Activated T-cell treated with anti-CD3 and anti-CD28 coated beads, Interleukin-2, amount 50 U/mL, for 24 hours (primary cell): ENCODE measurements at regions not wholly inside any gene's neighbourhood (a gene's known extent, or its start where the extent isn't known, plus 50 kb on each side); places are given as distances from the start of the nearest gene placed in this dataset.
"Not testable (repeated sequence)": the region's sequence is repeated elsewhere in the genome, so short reads cannot be mapped to it uniquely, and the experiment has no call there.

Source experiments
- DNase-seq: peaks from one replicate; pipeline ENCODE4 v3.0.0-alpha.2; 2020
- H3K27ac Mint-ChIP-seq: 2 replicates; pipeline ENCODE4 v1.8.0; 2020; ENCODE audit warnings: mild to moderate bottlenecking, mixed read lengths
- H3K27me3 Mint-ChIP-seq: 2 replicates; pipeline ENCODE4 v1.8.0; 2020; ENCODE audit warnings: mixed read lengths
- H3K36me3 Mint-ChIP-seq: 2 replicates; pipeline ENCODE4 v1.8.0; 2020; ENCODE audit warnings: low read depth, mixed read lengths
- H3K4me1 Mint-ChIP-seq: 2 replicates; pipeline ENCODE4 v1.8.0; 2020; ENCODE audit warnings: low read depth, mixed read lengths
- H3K4me3 Mint-ChIP-seq: 2 replicates; pipeline ENCODE4 v1.8.0; 2020; ENCODE audit warnings: mild to moderate bottlenecking, moderate library complexity, mixed read lengths
- H3K9me3 Mint-ChIP-seq: 2 replicates; pipeline ENCODE4 v1.8.0; 2020; ENCODE audit warnings: mixed read lengths

- Mint-ChIP-seq H3K27ac (no peak overlapping the region), H3K27me3 (no peaks in the 10 kb centered on the region), H3K4me1 (peaks cover 13% of the 10 kb centered on the region), H3K9me3 (peaks cover 4% of the 10 kb centered on the region), H3K36me3 (no peaks in the 10 kb centered on the region), H3K4me3 (no peak overlapping the region)
- DNase-seq, result no peak
These were observed 368.0 kb downstream of the C12orf50 start for GRCh38 chr12:87660987-87661774.

GRCh38 chr12:87660291-87660690 is 368.9 kb downstream of the C12orf50 start:
- Mint-ChIP-seq H3K27ac (no peak overlapping the region), H3K36me3 (no peaks in the 10 kb centered on the region), H3K27me3 (no peaks in the 10 kb centered on the region), H3K4me1 (peaks cover 13% of the 10 kb centered on the region), H3K9me3 (peaks cover 4% of the 10 kb centered on the region), H3K4me3 (no peak overlapping the region)
- DNase-seq, result no peak

- Mint-ChIP-seq H3K27ac (no peak overlapping the region), H3K9me3 (peaks cover 4% of the 10 kb centered on the region), H3K27me3 (no peaks in the 10 kb centered on the region), H3K36me3 (no peaks in the 10 kb centered on the region), H3K4me1 (peaks cover under 1% of the 10 kb centered on the region), H3K4me3 (no peak overlapping the region)
- DNase-seq, result no peak
These were observed 372.9 kb downstream of the C12orf50 start for GRCh38 chr12:87656311-87656710.

GRCh38 chr12:87651670-87652425 is 377.4 kb downstream of the C12orf50 start:
- Mint-ChIP-seq H3K4me3 (no peak overlapping the region), H3K27me3 (no peaks in the 10 kb centered on the region), H3K27ac (no peak overlapping the region), H3K9me3 (no peaks in the 10 kb centered on the region), H3K4me1 (no peaks in the 10 kb centered on the region), H3K36me3 (no peaks in the 10 kb centered on the region)
- no peak for DNase-seq

- no peak overlapping the region for H3K27ac Mint-ChIP-seq
- H3K9me3 Mint-ChIP-seq, result no peaks in the 10 kb centered on the region
- no peak for DNase-seq
- no peaks in the 10 kb centered on the region for H3K27me3 Mint-ChIP-seq
- no peaks in the 10 kb centered on the region for H3K36me3 Mint-ChIP-seq
- H3K4me3 Mint-ChIP-seq, result no peak overlapping the region
- no peaks in the 10 kb centered on the region for H3K4me1 Mint-ChIP-seq
These were observed 387.0 kb downstream of the C12orf50 start for GRCh38 chr12:87642245-87642644.

GRCh38 chr12:87618199-87618598 is 411.0 kb downstream of the C12orf50 start:
- Mint-ChIP-seq H3K4me1 (no peaks in the 10 kb centered on the region), H3K36me3 (no peaks in the 10 kb centered on the region), H3K9me3 (peaks cover 4% of the 10 kb centered on the region), H3K27ac (no peak overlapping the region), H3K27me3 (no peaks in the 10 kb centered on the region), H3K4me3 (no peak overlapping the region)
- no peak for DNase-seq

- Mint-ChIP-seq H3K27ac (no peak overlapping the region), H3K4me1 (no peaks in the 10 kb centered on the region), H3K27me3 (no peaks in the 10 kb centered on the region), H3K4me3 (no peak overlapping the region), H3K9me3 (peaks cover 2% of the 10 kb centered on the region), H3K36me3 (no peaks in the 10 kb centered on the region)
- no peak for DNase-seq
These were observed 416.2 kb downstream of the C12orf50 start for GRCh38 chr12:87612996-87613395.

GRCh38 chr12:87608321-87608720 is 420.9 kb downstream of the C12orf50 start:
- no peaks in the 10 kb centered on the region for H3K4me1 Mint-ChIP-seq
- no peak overlapping the region for H3K27ac Mint-ChIP-seq
- H3K36me3 Mint-ChIP-seq, result no peaks in the 10 kb centered on the region
- DNase-seq, result no peak
- H3K4me3 Mint-ChIP-seq, result no peak overlapping the region
- no peaks in the 10 kb centered on the region for H3K9me3 Mint-ChIP-seq
- no peaks in the 10 kb centered on the region for H3K27me3 Mint-ChIP-seq

GRCh38 chr12:87603727-87604126 is 425.5 kb downstream of the C12orf50 start:
- H3K27me3 Mint-ChIP-seq, result no peaks in the 10 kb centered on the region
- H3K4me1 Mint-ChIP-seq, result no peaks in the 10 kb centered on the region
- H3K4me3 Mint-ChIP-seq, result no peak overlapping the region
- DNase-seq, result no peak
- peaks cover 3% of the 10 kb centered on the region for H3K9me3 Mint-ChIP-seq
- H3K36me3 Mint-ChIP-seq, result no peaks in the 10 kb centered on the region
- H3K27ac Mint-ChIP-seq, result no peak overlapping the region

GRCh38 chr12:87599459-87599858 is 429.7 kb downstream of the C12orf50 start:
- no peak for DNase-seq
- Mint-ChIP-seq H3K27me3 (no peaks in the 10 kb centered on the region), H3K36me3 (no peaks in the 10 kb centered on the region), H3K4me3 (no peak overlapping the region), H3K9me3 (peaks cover 6% of the 10 kb centered on the region), H3K4me1 (no peaks in the 10 kb centered on the region), H3K27ac (no peak overlapping the region)

- Mint-ChIP-seq H3K9me3 (peaks cover 5% of the 10 kb centered on the region), H3K36me3 (no peaks in the 10 kb centered on the region), H3K4me3 (no peak overlapping the region), H3K27ac (no peak overlapping the region), H3K27me3 (no peaks in the 10 kb centered on the region), H3K4me1 (no peaks in the 10 kb centered on the region)
- no peak for DNase-seq
These were observed 432.1 kb downstream of the C12orf50 start for GRCh38 chr12:87597114-87597513.

GRCh38 chr12:87596636-87597035 is 432.6 kb downstream of the C12orf50 start:
- Mint-ChIP-seq H3K4me3 (no peak overlapping the region), H3K9me3 (peaks cover 5% of the 10 kb centered on the region), H3K4me1 (no peaks in the 10 kb centered on the region), H3K27ac (no peak overlapping the region), H3K36me3 (no peaks in the 10 kb centered on the region), H3K27me3 (no peaks in the 10 kb centered on the region)
- DNase-seq, result no peak

- Mint-ChIP-seq H3K27me3 (no peaks in the 10 kb centered on the region), H3K36me3 (no peaks in the 10 kb centered on the region), H3K27ac (no peak overlapping the region), H3K9me3 (peaks cover 5% of the 10 kb centered on the region), H3K4me1 (no peaks in the 10 kb centered on the region), H3K4me3 (no peak overlapping the region)
- no peak for DNase-seq
These were observed 433.1 kb downstream of the C12orf50 start for GRCh38 chr12:87596134-87596533.

GRCh38 chr12:87585882-87586557 is 443.2 kb downstream of the C12orf50 start:
- Mint-ChIP-seq H3K4me3 (no peak overlapping the region), H3K36me3 (no peaks in the 10 kb centered on the region), H3K27me3 (no peaks in the 10 kb centered on the region), H3K9me3 (peaks cover 6% of the 10 kb centered on the region), H3K27ac (no peak overlapping the region), H3K4me1 (no peaks in the 10 kb centered on the region)
- DNase-seq, result no peak

- H3K9me3 Mint-ChIP-seq, H3K4me1 Mint-ChIP-seq, H3K4me3 Mint-ChIP-seq, H3K27me3 Mint-ChIP-seq, DNase-seq, H3K36me3 Mint-ChIP-seq, H3K27ac Mint-ChIP-seq: not testable (repeated sequence)
These were observed 450.1 kb downstream of the C12orf50 start for GRCh38 chr12:87579091-87579490.
